Astrocyte of the spinal cord (primary cell): ENCODE measurements at regions not wholly inside any gene's neighbourhood (a gene's known extent, or its start where the extent isn't known, plus 50 kb on each side); places are given as distances from the start of the nearest gene placed in this dataset.

Experiments used
- DNase-seq: peaks from one replicate; pipeline ENCODE4 v3.0.0; 2011; ENCODE audit warnings: low read depth, low spot score
- H3K4me3 ChIP-seq: 2 replicates; pipeline ENCODE4 v1.5.1; 2011; ENCODE audit warnings: low read depth, mild to moderate bottlenecking, low read length, moderate library complexity
- CTCF ChIP-seq: IDR thresholded peaks from 2 replicates; pipeline ENCODE4 v1.5.1; 2012; ENCODE audit warnings: low read depth, mild to moderate bottlenecking, low read length, inconsistent platforms
- in situ Hi-C: cut with HindIII; loops from 2 replicates; pipeline ENCODE4 v1.10.0; 2017; ENCODE audit warnings: low sequenced_read_pairs

GRCh38 chr7:53272081-53272480 lies 236.6 kb downstream of the POM121L12 start:
- in situ Hi-C loops = no loop called here
- no peak for TF ChIP-seq CTCF

GRCh38 chr7:53281312-53281711 lies 245.9 kb downstream of the POM121L12 start:
- in situ Hi-C loops = no loop called here
- TF ChIP-seq CTCF = no peak
- DNase-seq = no peak

More at GRCh38 chr7:53272081-53272480, 236.6 kb downstream of the POM121L12 start:
- DNase-seq = no peak
- no peak overlapping the region for H3K4me3 ChIP-seq

GRCh38 chr7:53292341-53292740 lies 256.9 kb downstream of the POM121L12 start:
- in situ Hi-C loops = no loop called here
- no peak overlapping the region for H3K4me3 ChIP-seq
- no peak for DNase-seq
- TF ChIP-seq CTCF = no peak

More at GRCh38 chr7:53281312-53281711, 245.9 kb downstream of the POM121L12 start:
- no peak overlapping the region for H3K4me3 ChIP-seq

- no peak for TF ChIP-seq CTCF
- in situ Hi-C loops = no loop called here
- H3K4me3 ChIP-seq = no peak overlapping the region
- no peak for DNase-seq
Measured at GRCh38 chr7:53302496-53303246, 267.2 kb downstream of the POM121L12 start.

- H3K4me3 ChIP-seq = no peak overlapping the region
- in situ Hi-C loops = no loop called here
- no peak for TF ChIP-seq CTCF
- DNase-seq = no peak
Measured at GRCh38 chr7:53303781-53304180, 268.3 kb downstream of the POM121L12 start.

GRCh38 chr7:53306846-53307245 lies 271.4 kb downstream of the POM121L12 start:
- in situ Hi-C loops = no loop called here
- no peak overlapping the region for H3K4me3 ChIP-seq
- no peak for TF ChIP-seq CTCF
- no peak for DNase-seq
